ENCODE measurements at regions not wholly inside any gene's neighbourhood (a gene's known extent, or its start where the extent isn't known, plus 50 kb on each side); places are given as distances from the start of the nearest gene placed in this dataset.

DNA sequence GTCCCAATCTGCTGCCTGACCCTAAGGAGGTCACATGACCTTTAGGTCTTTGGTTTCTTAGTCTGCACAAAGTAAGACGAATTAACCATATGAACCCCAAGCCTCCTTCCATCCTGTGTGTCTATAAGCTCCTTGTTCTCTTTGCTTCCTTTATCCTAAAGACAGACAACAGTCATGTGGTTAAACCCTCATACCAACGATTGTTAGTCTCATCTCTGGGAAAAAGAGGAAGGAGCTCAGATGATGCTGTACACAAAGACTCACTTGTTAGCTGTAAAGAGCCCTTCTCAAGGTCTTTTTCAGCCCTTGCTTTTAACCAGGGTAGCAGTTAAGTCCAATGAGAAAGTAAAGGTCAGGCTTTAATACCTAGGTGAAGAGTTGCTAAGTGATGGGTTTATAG is 443.7 kb downstream of the TNS1 start:
- DNase-seq (ENCODE audit: low read depth, low spot score): no peak
- no peak for TF ChIP-seq EZH2 (IDR thresholded peaks at IDR 0.05)

DNA sequence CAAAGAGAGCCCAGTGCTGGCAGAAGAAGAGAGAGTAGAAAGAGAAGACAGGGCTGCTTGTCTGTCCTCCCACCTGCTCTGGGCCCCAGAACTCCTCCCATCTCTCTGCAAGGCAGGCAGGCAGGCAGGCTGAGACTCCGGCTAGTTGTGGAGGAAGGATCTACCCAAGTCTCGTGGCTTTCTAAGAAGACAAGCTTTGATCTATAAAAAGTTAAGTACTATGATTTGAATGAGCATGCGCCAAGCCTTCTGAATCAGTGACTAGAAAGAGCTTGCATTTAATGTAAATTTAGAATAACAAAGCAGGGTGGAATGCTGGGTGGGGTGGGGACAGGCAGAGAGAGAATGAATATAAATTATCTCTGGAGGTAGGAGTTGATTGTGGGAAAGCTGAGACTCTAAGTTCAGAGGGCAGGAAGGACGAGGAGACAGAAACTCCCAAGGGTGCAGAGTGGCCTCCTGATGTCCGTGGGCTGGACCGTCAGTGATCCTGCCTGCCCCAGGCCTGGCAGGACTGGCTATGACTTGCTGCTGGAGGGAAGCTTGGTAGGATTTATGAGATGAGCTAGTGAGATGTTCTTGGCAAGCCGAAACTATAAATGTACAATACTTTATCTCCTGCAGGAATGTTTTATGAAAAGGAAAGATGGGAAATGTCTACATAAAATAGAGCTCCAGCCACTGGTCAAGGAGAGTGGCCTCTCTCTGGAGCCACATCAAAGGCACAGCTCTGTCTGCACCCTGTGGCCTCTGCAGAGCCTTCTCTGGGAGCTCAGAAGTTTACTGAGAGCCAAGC is 447.5 kb downstream of the TNS1 start:
- TF ChIP-seq FOXP2 (optimal IDR thresholded peaks at IDR 0.05; ENCODE audit: control extremely low read depth, extremely low read length, insufficient read depth): no peak
- no peak for TF ChIP-seq POLR2AphosphoS5 (IDR thresholded peaks at IDR 0.05; ENCODE audit: borderline replicate concordance, low read depth, low read length)
- no peak for TF ChIP-seq EZH2 (IDR thresholded peaks at IDR 0.05)
- H3K4me3 ChIP-seq: no peak overlapping the region
- DNase-seq (ENCODE audit: low read depth, low spot score): no peak
- no peaks in the 10 kb centered on the region for H3K9me3 ChIP-seq (ENCODE audit: low read depth, low read length)
- H3K36me3 ChIP-seq (ENCODE audit: insufficient read depth, low read length): no peaks in the 10 kb centered on the region
- H3K27ac ChIP-seq: no peak overlapping the region
- no peak overlapping the region for H3K9ac ChIP-seq (ENCODE audit: insufficient read length)

More for the DNA sequence above, 443.7 kb downstream of the TNS1 start:
- Histone ChIP-seq H3K36me3 (ENCODE audit: insufficient read depth, low read length) (no peaks in the 10 kb centered on the region), H3K9me3 (ENCODE audit: low read depth, low read length) (0 out of 2 replicates have a peak, but pooled peaks cover 3% of the 10 kb centered on the region), H3K27ac (no peak overlapping the region), H3K9ac (ENCODE audit: insufficient read length) (no peak overlapping the region), H3K4me3 (no peak overlapping the region)

DNA sequence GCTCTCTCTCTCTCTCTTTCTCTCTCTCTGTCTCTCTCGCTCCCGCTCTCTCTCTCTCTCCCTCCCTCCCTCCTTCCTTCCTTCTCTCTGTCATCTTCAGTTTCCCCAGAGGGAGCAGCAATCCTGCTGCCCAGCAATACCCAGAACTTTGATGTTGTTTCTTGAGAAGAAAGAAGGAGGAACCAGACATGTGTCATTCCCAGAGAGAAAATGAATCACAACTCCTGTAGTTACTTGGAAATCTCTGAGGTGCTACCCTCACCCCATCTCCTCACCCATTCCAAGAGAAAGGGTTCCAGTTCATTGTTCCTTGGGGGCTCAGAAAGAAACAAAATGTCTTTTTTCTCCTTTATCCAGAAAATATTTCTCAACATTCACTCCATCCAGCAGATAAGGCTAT is 449.1 kb downstream of the TNS1 start:
- TF ChIP-seq EZH2 (IDR thresholded peaks at IDR 0.05): no peak
- Histone ChIP-seq H3K9ac (ENCODE audit: insufficient read length) (no peak overlapping the region), H3K9me3 (ENCODE audit: low read depth, low read length) (no peaks in the 10 kb centered on the region), H3K27ac (no peak overlapping the region), H3K36me3 (ENCODE audit: insufficient read depth, low read length) (no peaks in the 10 kb centered on the region), H3K4me3 (no peak overlapping the region)
- no peak for DNase-seq (ENCODE audit: low read depth, low spot score)

DNA sequence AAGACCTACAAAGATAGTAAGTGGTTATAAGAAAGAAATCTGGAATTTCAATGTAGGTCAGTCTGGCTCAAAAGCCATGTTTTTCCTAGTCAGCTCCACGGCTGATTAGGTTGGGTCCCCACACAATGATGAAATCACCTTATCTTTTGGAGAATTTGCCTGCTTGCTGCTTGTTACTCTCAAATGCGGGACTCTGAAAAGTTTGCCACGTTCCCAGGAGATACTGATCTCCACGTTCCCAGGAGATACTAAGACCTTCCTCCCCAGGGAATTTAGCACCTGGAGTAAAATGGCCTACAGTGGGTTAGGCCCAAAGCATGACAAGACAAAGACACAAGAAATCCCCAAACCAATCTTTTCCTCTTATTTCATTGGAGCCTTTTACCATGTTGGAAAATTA is 449.6 kb downstream of the TNS1 start:
- Histone ChIP-seq H3K9me3 (ENCODE audit: low read depth, low read length) (no peaks in the 10 kb centered on the region), H3K4me3 (no peak overlapping the region), H3K27ac (no peak overlapping the region), H3K9ac (ENCODE audit: insufficient read length) (no peak overlapping the region), H3K36me3 (ENCODE audit: insufficient read depth, low read length) (no peaks in the 10 kb centered on the region)
- no peak for TF ChIP-seq POLR2AphosphoS5 (IDR thresholded peaks at IDR 0.05; ENCODE audit: borderline replicate concordance, low read depth, low read length)
- no peak for TF ChIP-seq FOXP2 (optimal IDR thresholded peaks at IDR 0.05; ENCODE audit: control extremely low read depth, extremely low read length, insufficient read depth)
- no peak for DNase-seq (ENCODE audit: low read depth, low spot score)

DNA sequence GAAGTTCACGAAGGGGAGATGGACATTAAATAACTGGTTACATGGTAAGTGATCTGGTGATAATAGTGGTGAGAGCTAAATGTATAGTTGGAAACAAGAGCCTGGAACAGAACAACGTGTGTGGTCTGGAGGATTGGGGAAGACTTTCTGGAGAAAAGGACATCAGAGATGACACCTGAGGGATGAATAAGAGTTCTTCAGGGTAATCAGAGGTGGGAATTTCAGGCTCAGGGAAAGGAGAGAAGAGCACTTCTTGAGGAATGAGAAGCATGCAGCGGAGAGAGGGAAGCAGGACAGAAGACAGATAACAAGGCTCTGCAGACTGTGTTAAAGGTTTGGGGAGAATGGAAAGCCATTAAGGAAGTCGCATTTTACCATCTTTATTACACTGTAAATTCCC is 450.7 kb downstream of the TNS1 start:
- no peak overlapping the region for H3K4me3 ChIP-seq
- H3K27ac ChIP-seq: no peak overlapping the region
- no peak for DNase-seq (ENCODE audit: low read depth, low spot score)
- no peaks in the 10 kb centered on the region for H3K9me3 ChIP-seq (ENCODE audit: low read depth, low read length)
- TF ChIP-seq EZH2 (IDR thresholded peaks at IDR 0.05): no peak
- TF ChIP-seq POLR2AphosphoS5 (IDR thresholded peaks at IDR 0.05; ENCODE audit: borderline replicate concordance, low read depth, low read length): no peak
- TF ChIP-seq FOXP2 (optimal IDR thresholded peaks at IDR 0.05; ENCODE audit: control extremely low read depth, extremely low read length, insufficient read depth): no peak
- no peak overlapping the region for H3K9ac ChIP-seq (ENCODE audit: insufficient read length)
- no peaks in the 10 kb centered on the region for H3K36me3 ChIP-seq (ENCODE audit: insufficient read depth, low read length)

DNA sequence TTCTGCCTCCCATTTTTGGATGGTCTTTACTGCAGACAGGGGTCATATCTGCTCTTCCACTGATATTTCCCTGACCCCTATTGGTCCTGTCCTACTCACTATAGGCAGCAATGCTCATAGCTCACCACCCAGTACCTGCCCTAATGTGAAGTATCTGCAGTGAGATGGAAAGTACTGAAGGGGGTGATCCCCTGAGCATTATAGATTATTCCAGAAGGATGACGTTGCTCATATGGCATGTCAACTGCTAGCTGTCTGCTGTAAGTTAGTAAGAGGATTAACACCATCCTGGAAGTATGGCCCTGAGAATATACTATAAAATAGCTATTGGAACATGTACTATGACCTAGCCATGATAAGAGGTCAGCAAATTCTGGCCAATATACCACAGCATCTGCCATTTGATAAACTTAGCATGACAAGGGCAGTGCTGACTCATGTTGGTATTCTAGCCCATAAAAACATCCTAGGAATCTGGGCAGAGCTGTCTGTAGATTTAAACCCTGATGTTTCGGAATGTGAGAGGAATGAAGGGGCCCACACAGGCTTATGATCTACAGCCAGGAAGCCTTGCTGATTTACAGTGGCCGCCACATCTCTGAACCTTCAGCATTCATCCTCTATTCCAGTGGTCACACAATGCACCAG is 451.4 kb downstream of the TNS1 start:
- no peak overlapping the region for H3K4me3 ChIP-seq

DNA sequence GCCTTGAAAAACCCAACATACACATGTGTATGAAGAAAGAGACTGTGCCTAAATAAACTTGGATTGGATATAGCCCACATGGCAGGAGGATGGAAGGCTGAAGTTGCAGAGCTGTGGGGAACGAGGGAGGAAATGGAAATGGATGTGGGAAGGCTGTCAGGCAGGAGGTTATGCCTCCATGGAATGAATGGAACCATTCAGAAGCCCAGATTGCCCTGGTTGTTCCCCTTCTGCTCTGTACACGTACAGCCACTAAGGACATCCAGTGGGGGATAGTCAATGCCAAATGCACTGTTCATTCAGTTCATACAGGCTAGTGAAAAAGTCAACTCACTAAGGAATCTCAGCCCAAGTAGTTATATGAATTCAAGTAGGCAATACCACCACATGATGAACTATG is 463.7 kb downstream of the TNS1 start:
- no peak for DNase-seq (ENCODE audit: low read depth, low spot score)
- Histone ChIP-seq H3K9ac (ENCODE audit: insufficient read length) (no peak overlapping the region), H3K27ac (no peak overlapping the region), H3K9me3 (ENCODE audit: low read depth, low read length) (no peaks in the 10 kb centered on the region), H3K4me3 (no peak overlapping the region), H3K36me3 (ENCODE audit: insufficient read depth, low read length) (no peaks in the 10 kb centered on the region)
- no peak for TF ChIP-seq EZH2 (IDR thresholded peaks at IDR 0.05)
- TF ChIP-seq POLR2AphosphoS5 (IDR thresholded peaks at IDR 0.05; ENCODE audit: borderline replicate concordance, low read depth, low read length): no peak
- TF ChIP-seq FOXP2 (optimal IDR thresholded peaks at IDR 0.05; ENCODE audit: control extremely low read depth, extremely low read length, insufficient read depth): no peak

More for the DNA sequence above, 451.4 kb downstream of the TNS1 start:
- no peak for TF ChIP-seq POLR2AphosphoS5 (IDR thresholded peaks at IDR 0.05; ENCODE audit: borderline replicate concordance, low read depth, low read length)
- no peak for TF ChIP-seq EZH2 (IDR thresholded peaks at IDR 0.05)
- TF ChIP-seq FOXP2 (optimal IDR thresholded peaks at IDR 0.05; ENCODE audit: control extremely low read depth, extremely low read length, insufficient read depth): no peak
- no peak overlapping the region for H3K9ac ChIP-seq (ENCODE audit: insufficient read length)
- DNase-seq (ENCODE audit: low read depth, low spot score): no peak
- H3K27ac ChIP-seq: no peak overlapping the region
- H3K36me3 ChIP-seq (ENCODE audit: insufficient read depth, low read length): no peaks in the 10 kb centered on the region
- H3K9me3 ChIP-seq (ENCODE audit: low read depth, low read length): no peaks in the 10 kb centered on the region

DNA sequence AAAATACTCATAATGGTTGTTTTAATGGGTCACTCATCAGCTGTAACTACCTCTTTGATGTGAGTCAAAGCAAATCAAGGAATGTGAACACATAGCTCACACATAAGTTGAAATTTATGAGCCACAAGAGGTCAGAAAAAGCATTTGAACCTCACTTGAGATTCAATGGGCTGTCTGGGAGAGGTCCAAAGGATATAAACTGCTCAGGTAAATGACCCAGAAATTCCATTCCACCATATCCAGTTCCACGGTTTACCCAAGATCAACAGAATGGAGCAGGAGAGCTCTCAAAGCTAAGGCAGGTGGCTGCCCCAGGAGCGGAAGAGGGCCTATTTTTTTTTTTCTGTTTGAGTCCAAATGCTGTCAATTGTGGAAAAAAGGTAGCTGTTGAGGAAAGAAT is 464.1 kb downstream of the TNS1 start:
- H3K4me3 ChIP-seq: no peak overlapping the region
- TF ChIP-seq EZH2 (IDR thresholded peaks at IDR 0.05): no peak
- TF ChIP-seq POLR2AphosphoS5 (IDR thresholded peaks at IDR 0.05; ENCODE audit: borderline replicate concordance, low read depth, low read length): no peak
- TF ChIP-seq FOXP2 (optimal IDR thresholded peaks at IDR 0.05; ENCODE audit: control extremely low read depth, extremely low read length, insufficient read depth): no peak
- H3K9me3 ChIP-seq (ENCODE audit: low read depth, low read length): no peaks in the 10 kb centered on the region
- H3K36me3 ChIP-seq (ENCODE audit: insufficient read depth, low read length): no peaks in the 10 kb centered on the region
- H3K9ac ChIP-seq (ENCODE audit: insufficient read length): no peak overlapping the region
- no peak for DNase-seq (ENCODE audit: low read depth, low spot score)
- no peak overlapping the region for H3K27ac ChIP-seq

Data from SK-N-MC (cell line).